GM12865 (cell line): ENCODE measurements at regions not wholly inside any gene's neighbourhood (a gene's known extent, or its start where the extent isn't known, plus 50 kb on each side); places are given as distances from the start of the nearest gene placed in this dataset.

Experiments
- DNase-seq: peaks from one replicate; pipeline ENCODE4 v3.0.0; 2010; ENCODE audit warnings: low read depth
- H3K4me3 ChIP-seq: 2 replicates; pipeline ENCODE4 v1.5.1; 2011; ENCODE audit warnings: mild to moderate bottlenecking, low read depth, low read length, control low read depth
- TF ChIP-seq, protein P1 (sequence below): IDR thresholded peaks from 2 replicates; pipeline ENCODE4 v1.5.1; 2011; ENCODE audit warnings: low read length, control low read depth, low read depth, inconsistent platforms; ENCODE audit not compliant: insufficient read depth; ENCODE audit errors: missing control alignments

DNA sequence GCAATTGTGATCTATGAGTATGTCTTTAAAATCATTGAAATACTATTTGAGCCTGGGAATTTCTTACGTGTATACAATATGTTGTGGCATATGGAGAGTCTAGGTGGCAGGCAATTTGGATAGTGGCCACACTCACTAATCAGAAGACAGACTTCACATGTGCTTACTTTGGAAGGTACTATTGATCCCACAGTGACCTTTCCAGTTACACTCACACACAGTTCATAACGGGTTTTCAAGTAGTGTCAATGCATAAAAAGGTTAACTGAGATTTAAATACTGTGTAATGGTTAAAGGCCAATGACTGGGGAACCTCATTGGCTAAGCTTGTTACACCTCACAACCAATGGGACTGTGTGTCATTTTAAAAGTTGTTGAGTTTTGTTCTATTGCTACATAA lies 783.2 kb downstream of the RPA4 start:
- no peak for DNase-seq
- H3K4me3 ChIP-seq: no peak overlapping the region
- TF ChIP-seq, protein P1, sequence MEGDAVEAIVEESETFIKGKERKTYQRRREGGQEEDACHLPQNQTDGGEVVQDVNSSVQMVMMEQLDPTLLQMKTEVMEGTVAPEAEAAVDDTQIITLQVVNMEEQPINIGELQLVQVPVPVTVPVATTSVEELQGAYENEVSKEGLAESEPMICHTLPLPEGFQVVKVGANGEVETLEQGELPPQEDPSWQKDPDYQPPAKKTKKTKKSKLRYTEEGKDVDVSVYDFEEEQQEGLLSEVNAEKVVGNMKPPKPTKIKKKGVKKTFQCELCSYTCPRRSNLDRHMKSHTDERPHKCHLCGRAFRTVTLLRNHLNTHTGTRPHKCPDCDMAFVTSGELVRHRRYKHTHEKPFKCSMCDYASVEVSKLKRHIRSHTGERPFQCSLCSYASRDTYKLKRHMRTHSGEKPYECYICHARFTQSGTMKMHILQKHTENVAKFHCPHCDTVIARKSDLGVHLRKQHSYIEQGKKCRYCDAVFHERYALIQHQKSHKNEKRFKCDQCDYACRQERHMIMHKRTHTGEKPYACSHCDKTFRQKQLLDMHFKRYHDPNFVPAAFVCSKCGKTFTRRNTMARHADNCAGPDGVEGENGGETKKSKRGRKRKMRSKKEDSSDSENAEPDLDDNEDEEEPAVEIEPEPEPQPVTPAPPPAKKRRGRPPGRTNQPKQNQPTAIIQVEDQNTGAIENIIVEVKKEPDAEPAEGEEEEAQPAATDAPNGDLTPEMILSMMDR: no peak

DNA sequence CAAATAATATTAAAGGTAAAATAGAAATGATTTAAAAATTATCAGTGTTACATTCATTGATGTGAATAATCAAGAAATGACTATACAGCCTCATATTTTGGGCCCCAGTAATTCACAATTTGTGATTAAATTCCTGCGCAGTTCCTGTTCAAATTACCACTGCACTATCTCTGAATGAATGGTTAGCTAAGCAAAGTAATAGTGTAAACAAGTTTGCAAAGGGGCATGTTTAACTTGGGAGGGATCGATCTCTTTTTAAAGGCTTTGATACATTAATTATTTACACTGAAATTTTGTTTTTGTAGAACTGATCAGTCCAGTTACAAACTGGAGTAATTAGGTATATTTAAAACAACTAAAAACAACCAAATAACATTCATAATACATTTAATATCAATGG lies 784.4 kb downstream of the RPA4 start:
- H3K4me3 ChIP-seq: no peak overlapping the region
- TF ChIP-seq, protein P1: no peak
- DNase-seq: no peak

DNA sequence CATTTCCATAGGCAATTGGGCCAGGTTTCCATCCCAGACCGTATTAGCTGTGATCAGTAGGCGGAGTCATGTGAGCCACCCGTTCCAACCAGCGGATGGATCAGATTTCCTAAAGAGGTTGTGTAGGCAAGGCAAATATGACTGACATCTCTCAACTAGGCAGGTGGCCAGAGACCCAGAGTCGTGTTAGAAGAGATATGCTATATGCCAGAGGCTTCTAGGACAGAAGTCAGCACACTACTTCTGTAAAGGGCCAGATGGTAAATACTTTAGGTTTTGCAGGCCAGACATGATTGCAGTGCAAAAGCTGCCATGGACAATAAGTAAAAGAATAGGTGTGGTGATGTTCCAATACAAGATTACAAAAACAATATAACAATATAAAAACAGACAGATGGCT lies 788.4 kb downstream of the RPA4 start:
- TF ChIP-seq, protein P1: no peak
- DNase-seq: no peak
- no peak overlapping the region for H3K4me3 ChIP-seq

DNA sequence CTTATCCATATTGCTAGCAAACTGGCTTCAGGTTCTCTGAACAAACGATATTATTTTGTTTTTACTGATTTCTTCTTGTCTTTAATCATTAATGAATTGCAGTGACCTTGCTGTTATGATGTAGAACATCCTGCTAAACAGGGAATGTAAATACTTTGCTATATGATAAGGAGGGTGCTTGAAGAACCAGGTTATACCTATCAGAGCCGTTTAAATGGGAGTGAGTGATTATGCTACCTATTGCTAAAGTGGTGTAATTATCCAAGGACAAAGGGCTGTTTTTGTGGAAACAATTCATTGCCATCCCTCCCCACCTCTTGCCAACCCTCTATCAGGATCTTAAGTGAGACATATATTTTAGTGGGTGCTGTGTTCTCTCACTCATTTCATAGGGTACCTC lies 788.9 kb downstream of the RPA4 start:
- DNase-seq: no peak
- TF ChIP-seq, protein P1: no peak
- H3K4me3 ChIP-seq: no peak overlapping the region

DNA sequence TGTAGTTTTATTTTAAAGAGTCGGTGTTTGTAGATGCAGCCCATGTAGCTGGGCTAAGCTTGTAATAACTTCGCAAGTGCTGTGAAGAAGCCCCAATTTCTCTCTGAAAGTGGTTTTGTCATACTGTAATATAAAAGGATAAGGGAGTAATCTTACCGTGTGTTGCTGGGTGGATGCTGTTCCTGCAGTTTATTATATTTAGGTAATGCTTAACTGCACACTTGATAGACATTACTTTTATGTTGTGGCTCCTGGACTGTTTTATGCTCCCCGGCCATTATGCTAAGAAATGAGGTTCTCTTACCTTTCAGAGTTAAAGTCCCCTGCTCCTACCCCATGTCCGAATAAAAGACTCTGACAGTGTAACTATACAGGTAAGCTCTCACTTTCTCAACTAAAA lies 789.4 kb downstream of the RPA4 start:
- DNase-seq: no peak
- no peak overlapping the region for H3K4me3 ChIP-seq
- TF ChIP-seq, protein P1: no peak

DNA sequence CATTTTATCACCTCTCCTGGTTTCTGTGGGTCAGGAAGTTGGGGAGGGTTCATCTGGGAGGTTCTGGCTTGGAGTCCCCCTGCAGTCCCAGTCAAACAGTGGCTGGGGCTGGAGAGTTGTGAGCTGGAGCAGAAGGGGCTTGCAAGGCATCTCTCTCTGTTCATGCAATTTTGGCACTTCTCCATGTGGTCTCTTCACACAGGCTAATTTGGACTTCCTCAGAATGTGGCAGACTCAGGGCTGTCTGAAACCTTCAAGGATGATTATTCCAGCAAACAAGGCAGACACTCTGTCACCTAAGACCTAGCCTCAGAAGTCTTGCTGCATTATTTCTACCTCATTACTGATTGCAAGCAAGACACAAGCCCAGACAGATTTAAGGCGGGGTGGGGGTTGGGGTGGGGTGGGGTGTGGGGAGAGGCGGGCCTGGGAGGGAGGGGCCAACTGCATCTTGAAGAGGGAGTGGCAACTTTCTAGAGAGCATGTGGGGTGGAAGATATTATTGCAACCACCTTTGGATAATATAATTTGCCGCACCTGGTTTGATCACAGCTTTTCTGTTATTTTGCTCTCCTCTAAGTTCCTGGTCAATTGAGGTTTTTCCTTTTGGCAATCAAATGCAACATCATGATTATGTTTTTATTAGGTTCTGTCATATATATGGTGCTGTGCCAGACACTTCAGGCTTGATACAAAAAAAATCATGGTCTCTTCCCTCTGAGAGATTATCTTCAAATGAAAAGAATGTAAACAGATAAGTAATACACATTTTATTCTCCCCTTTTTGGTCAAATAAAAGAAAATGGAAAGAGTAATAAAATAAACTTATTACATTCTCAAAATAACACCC lies 799.5 kb downstream of the RPA4 start:
- TF ChIP-seq, protein P1: no peak
- H3K4me3 ChIP-seq: no peak overlapping the region
- DNase-seq: no peak

DNA sequence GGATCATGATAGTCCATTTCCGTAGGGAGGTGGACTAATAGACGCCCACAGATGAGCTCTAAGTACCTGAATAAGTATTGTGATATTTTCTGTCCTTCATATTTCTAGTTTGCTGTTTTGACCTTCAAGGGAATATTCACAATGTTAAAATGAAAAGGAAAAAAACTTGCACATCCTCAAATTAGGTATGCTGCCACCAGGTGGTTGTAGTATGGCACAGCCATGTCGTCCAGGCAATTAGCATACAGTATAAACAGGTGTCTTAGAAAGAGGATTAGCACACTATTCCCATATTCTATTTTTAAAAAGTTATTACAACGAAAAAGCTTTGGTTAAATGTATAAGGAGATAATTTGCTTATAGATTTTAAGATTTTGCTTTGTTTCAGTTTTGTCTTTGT lies 802.0 kb downstream of the RPA4 start:
- TF ChIP-seq, protein P1: peak; percentile 52
- peak; percentile 30 for DNase-seq
- no peak overlapping the region for H3K4me3 ChIP-seq
